ENCODE measurements at regions not wholly inside any gene's neighbourhood (a gene's known extent, or its start where the extent isn't known, plus 50 kb on each side); places are given as distances from the start of the nearest gene placed in this dataset.

DNA sequence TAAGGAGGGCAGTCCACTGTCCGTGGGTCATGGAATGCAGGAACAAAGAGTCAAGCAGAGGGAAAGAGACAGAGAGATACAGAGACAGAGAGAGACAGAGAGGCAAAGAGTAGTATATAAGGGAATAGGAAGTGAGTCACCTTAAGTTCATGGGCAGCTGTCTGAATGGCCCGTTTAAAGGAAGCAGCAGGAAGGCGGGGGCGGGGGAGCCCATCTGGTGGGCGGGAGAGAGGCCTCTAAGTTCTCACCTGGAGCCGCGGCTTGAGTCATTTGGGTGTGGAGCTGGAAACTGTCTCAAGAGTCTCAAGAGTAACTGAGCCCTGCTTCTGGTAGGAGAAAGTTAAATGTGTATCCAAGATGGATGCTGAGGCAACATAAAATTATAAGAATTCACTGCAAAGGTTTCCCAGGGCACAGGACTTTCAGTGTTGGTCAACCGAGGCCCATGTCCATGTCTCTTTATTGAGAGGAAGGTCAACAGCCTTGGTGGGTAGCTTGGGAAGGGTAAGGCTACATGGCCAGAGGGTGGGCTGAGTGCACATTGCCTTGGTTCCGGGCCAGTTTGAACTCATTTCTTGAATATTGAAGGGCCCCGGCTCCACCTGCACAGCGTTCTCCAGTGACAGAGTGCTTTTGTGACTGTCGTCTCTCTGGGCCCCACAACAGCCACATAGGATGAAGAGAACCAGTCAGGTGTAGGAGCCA, 85.5 kb upstream of the CACUL1 start:
- no peak overlapping the region for H3K4me3 ChIP-seq (replicated peaks; ENCODE audit: insufficient read depth, low read length)
- TF ChIP-seq POLR2AphosphoS5 (IDR thresholded peaks at IDR 0.05; ENCODE audit: low read depth) (no peak), REST (IDR thresholded peaks at IDR 0.05; ENCODE audit: insufficient replicate concordance, low read depth) (no peak), SPI1 (IDR thresholded peaks at IDR 0.05; ENCODE audit: borderline replicate concordance, low read depth) (no peak), GABPA (IDR thresholded peaks at IDR 0.05; ENCODE audit: low read depth) (no peak)
- TF ChIP-seq, protein P1, sequence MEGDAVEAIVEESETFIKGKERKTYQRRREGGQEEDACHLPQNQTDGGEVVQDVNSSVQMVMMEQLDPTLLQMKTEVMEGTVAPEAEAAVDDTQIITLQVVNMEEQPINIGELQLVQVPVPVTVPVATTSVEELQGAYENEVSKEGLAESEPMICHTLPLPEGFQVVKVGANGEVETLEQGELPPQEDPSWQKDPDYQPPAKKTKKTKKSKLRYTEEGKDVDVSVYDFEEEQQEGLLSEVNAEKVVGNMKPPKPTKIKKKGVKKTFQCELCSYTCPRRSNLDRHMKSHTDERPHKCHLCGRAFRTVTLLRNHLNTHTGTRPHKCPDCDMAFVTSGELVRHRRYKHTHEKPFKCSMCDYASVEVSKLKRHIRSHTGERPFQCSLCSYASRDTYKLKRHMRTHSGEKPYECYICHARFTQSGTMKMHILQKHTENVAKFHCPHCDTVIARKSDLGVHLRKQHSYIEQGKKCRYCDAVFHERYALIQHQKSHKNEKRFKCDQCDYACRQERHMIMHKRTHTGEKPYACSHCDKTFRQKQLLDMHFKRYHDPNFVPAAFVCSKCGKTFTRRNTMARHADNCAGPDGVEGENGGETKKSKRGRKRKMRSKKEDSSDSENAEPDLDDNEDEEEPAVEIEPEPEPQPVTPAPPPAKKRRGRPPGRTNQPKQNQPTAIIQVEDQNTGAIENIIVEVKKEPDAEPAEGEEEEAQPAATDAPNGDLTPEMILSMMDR (IDR thresholded peaks at IDR 0.05; ENCODE audit: insufficient read depth, low read length) = no peak
- DNase-seq (ENCODE audit: low read depth in 1 of 2, low spot score in 1 of 2) = peak in 1 of 2 experiments; percentile 42
- H3K27ac ChIP-seq (replicated peaks) = no peak overlapping the region
- H3K27me3 ChIP-seq (ENCODE audit: insufficient read depth, poor library complexity, severe bottlenecking) = no peaks in the 10 kb centered on the region

DNA sequence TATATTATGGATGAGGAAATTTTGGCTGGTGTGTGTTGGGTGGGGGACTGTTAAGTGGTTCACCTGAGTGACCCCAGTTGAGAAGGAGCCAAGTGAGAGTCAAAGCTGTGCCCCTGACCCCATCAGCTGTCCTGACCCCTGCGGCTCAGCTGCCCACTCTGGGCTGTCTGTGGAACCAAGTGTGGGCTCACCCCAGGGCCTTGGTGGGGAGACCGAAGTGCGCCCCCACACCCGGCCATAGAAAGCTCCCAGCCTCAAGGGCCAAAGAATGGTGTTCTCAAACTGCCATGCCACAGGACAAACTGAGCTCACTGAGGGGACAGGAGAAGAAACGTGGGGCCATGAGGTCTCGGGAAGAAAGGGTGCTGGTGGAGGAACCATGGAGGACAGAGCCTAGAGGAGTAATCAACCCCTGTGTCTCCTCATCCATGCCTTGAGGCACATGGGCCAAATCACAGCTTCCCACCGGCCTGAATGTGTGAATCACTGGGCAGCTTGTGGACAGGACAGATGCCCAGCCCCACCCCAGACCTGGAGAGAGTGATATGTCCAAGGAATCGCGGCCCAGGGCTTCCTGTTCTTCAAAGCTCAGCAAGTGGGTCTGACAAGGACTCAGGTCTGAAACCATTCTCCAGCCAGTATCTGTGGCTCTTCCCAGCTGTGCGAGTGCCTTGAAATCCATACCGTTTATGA, 86.2 kb upstream of the CACUL1 start:
- no peaks in the 10 kb centered on the region for H3K27me3 ChIP-seq (ENCODE audit: insufficient read depth, poor library complexity, severe bottlenecking)
- H3K27ac ChIP-seq (replicated peaks) = no peak overlapping the region
- H3K4me3 ChIP-seq (replicated peaks; ENCODE audit: insufficient read depth, low read length) = no peak overlapping the region
- DNase-seq (ENCODE audit: low read depth in 1 of 2, low spot score in 1 of 2) = no peak
- TF ChIP-seq, protein P1 (IDR thresholded peaks at IDR 0.05; ENCODE audit: insufficient read depth, low read length) = no peak
- no peak for TF ChIP-seq GABPA (IDR thresholded peaks at IDR 0.05; ENCODE audit: low read depth)
- TF ChIP-seq POLR2AphosphoS5 (IDR thresholded peaks at IDR 0.05; ENCODE audit: low read depth) = no peak
- no peak for TF ChIP-seq REST (IDR thresholded peaks at IDR 0.05; ENCODE audit: insufficient replicate concordance, low read depth)
- TF ChIP-seq SPI1 (IDR thresholded peaks at IDR 0.05; ENCODE audit: borderline replicate concordance, low read depth) = no peak

GRCh38 chr10:118841881-118842605, 87.3 kb upstream of the CACUL1 start:
- TF ChIP-seq REST (IDR thresholded peaks at IDR 0.05; ENCODE audit: insufficient replicate concordance, low read depth) (no peak), GABPA (IDR thresholded peaks at IDR 0.05; ENCODE audit: low read depth) (no peak), POLR2AphosphoS5 (IDR thresholded peaks at IDR 0.05; ENCODE audit: low read depth) (no peak), SPI1 (IDR thresholded peaks at IDR 0.05; ENCODE audit: borderline replicate concordance, low read depth) (no peak)
- TF ChIP-seq, protein P1 (IDR thresholded peaks at IDR 0.05; ENCODE audit: insufficient read depth, low read length) = no peak
- no peaks in the 10 kb centered on the region for H3K27me3 ChIP-seq (ENCODE audit: insufficient read depth, poor library complexity, severe bottlenecking)
- H3K4me3 ChIP-seq (replicated peaks; ENCODE audit: insufficient read depth, low read length) = no peak overlapping the region
- no peak overlapping the region for H3K27ac ChIP-seq (replicated peaks)
- no peak for DNase-seq (ENCODE audit: low read depth in 1 of 2, low spot score in 1 of 2)
